ENCODE measurements at regions not wholly inside any gene's neighbourhood (a gene's known extent, or its start where the extent isn't known, plus 50 kb on each side); places are given as distances from the start of the nearest gene placed in this dataset.

- TF ChIP-seq POLR2AphosphoS5 (IDR thresholded peaks at IDR 0.05) (no peak), CTCF (IDR thresholded peaks at IDR 0.05) (no peak), POLR2A (IDR thresholded peaks at IDR 0.05; ENCODE audit: low read depth) (no peak)
Measured at GRCh38 chr9:108149326-108149725, 659.8 kb upstream of the KLF4 start.
